Right hindlimb (tissue), 1 donor: ENCODE measurements at regions not wholly inside any gene's neighbourhood (a gene's known extent, or its start where the extent isn't known, plus 50 kb on each side); places are given as distances from the start of the nearest gene placed in this dataset.
"Not testable (repeated sequence)": the region's sequence is repeated elsewhere in the genome, so short reads cannot be mapped to it uniquely, and the experiment has no call there.

Experiments used
- DNase-seq: peaks from one replicate; pipeline ENCODE4 v3.0.0-alpha.2; 2018

- no peak for DNase-seq
These were observed 71.1 kb downstream of the TRAM1L1 start for GRCh38 chr4:117014236-117014635.

GRCh38 chr4:117010671-117011070, 74.7 kb downstream of the TRAM1L1 start:
- DNase-seq, result no peak

GRCh38 chr4:117001077-117001476, 84.3 kb downstream of the TRAM1L1 start:
- DNase-seq, result no peak

- DNase-seq, result no peak
These were observed 102.7 kb downstream of the TRAM1L1 start for GRCh38 chr4:116982656-116983055.

- DNase-seq, result not testable (repeated sequence)
These were observed 104.9 kb downstream of the TRAM1L1 start for GRCh38 chr4:116980436-116980835.

- no peak for DNase-seq
These were observed 126.3 kb downstream of the TRAM1L1 start for GRCh38 chr4:116959045-116959444.

- DNase-seq, result no peak
These were observed 131.4 kb downstream of the TRAM1L1 start for GRCh38 chr4:116953947-116954346.

GRCh38 chr4:116952530-116953136, 132.7 kb downstream of the TRAM1L1 start:
- no peak for DNase-seq

- no peak for DNase-seq
These were observed 135.5 kb downstream of the TRAM1L1 start for GRCh38 chr4:116949856-116950255.

- no peak for DNase-seq
These were observed 143.1 kb downstream of the TRAM1L1 start for GRCh38 chr4:116942315-116942714.

GRCh38 chr4:116930329-116930728, 155.0 kb downstream of the TRAM1L1 start:
- no peak for DNase-seq

- no peak for DNase-seq
These were observed 158.6 kb downstream of the TRAM1L1 start for GRCh38 chr4:116926631-116927295.

- peak; percentile 37 for DNase-seq
These were observed 159.4 kb downstream of the TRAM1L1 start for GRCh38 chr4:116925900-116926457.

- DNase-seq, result no peak
These were observed 162.0 kb downstream of the TRAM1L1 start for GRCh38 chr4:116923389-116923788.

GRCh38 chr4:116913451-116913850, 171.9 kb downstream of the TRAM1L1 start:
- DNase-seq, result no peak

- DNase-seq, result no peak
These were observed 178.6 kb downstream of the TRAM1L1 start for GRCh38 chr4:116906758-116907157.

- DNase-seq, result no peak
These were observed 185.8 kb downstream of the TRAM1L1 start for GRCh38 chr4:116899561-116899960.

- no peak for DNase-seq
These were observed 199.8 kb downstream of the TRAM1L1 start for GRCh38 chr4:116885579-116885978.

GRCh38 chr4:116882503-116882902, 202.9 kb downstream of the TRAM1L1 start:
- no peak for DNase-seq

- DNase-seq, result no peak
These were observed 204.3 kb downstream of the TRAM1L1 start for GRCh38 chr4:116881077-116881476.

GRCh38 chr4:116880625-116881024, 204.8 kb downstream of the TRAM1L1 start:
- no peak for DNase-seq

- no peak for DNase-seq
These were observed 207.1 kb downstream of the TRAM1L1 start for GRCh38 chr4:116878280-116878679.

GRCh38 chr4:116877069-116877468, 208.3 kb downstream of the TRAM1L1 start:
- DNase-seq, result no peak

- DNase-seq, result no peak
These were observed 212.4 kb downstream of the TRAM1L1 start for GRCh38 chr4:116872941-116873340.

- DNase-seq, result no peak
These were observed 213.1 kb downstream of the TRAM1L1 start for GRCh38 chr4:116872308-116872707.
